ENCODE measurements at regions not wholly inside any gene's neighbourhood (a gene's known extent, or its start where the extent isn't known, plus 50 kb on each side); places are given as distances from the start of the nearest gene placed in this dataset.
"Not testable (repeated sequence)": the region's sequence is repeated elsewhere in the genome, so short reads cannot be mapped to it uniquely, and the experiment has no call there.

DNA sequence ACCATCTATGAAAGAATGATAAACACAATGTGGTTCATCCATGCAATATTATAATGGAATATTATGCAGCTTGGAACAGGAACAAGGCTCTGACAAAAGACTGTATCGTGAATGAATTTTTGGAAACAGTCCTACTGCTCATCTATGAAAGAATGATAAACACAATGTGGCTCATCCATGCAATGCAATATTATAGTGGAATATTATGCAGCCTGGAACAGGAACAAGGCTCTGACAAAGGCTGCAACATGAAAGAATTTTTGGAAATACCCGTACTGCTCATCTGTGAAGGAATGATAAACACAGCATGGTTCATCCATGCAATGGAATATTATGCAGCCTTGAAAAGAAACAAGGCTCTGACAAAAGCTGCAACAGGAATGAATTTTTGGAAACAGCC, 158.8 kb downstream of the CRLF2 start:
- DNase-seq = not testable (repeated sequence)

GRCh38 chrX:1053072-1053471, 159.4 kb downstream of the CRLF2 start:
- DNase-seq = no peak

GRCh38 chrX:1052021-1052420, 160.4 kb downstream of the CRLF2 start:
- DNase-seq = no peak

GRCh38 chrX:1051421-1051820, 161.0 kb downstream of the CRLF2 start:
- no peak for DNase-seq

- no peak for DNase-seq
Observed at GRCh38 chrX:1045680-1046314, 166.7 kb downstream of the CRLF2 start.

- DNase-seq = no peak
Observed at GRCh38 chrX:1041091-1041490, 171.4 kb downstream of the CRLF2 start.

- DNase-seq = not testable (repeated sequence)
Observed at GRCh38 chrX:1035931-1036330, 176.5 kb downstream of the CRLF2 start.

DNA sequence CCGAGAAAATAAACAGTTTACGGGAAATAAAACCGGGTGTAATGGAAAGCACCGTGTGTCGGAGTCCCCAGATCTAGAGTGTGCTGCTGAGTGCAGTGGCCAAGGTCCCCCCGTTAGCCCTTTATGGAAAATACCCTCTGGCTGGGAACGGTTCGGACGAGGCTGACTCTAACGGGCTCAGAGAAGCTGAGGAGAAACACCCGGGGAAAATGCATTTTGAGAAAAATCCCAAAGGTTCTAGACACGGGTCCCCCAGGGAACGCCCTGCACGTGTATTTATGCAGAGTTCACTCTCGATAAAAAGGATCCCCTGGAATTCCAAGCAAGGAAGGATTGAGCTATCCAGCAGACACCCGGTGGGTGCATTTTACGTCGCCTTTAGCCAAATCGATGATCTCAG, 177.2 kb downstream of the CRLF2 start:
- DNase-seq = no peak

GRCh38 chrX:1034717-1035116, 177.7 kb downstream of the CRLF2 start:
- no peak for DNase-seq

DNA sequence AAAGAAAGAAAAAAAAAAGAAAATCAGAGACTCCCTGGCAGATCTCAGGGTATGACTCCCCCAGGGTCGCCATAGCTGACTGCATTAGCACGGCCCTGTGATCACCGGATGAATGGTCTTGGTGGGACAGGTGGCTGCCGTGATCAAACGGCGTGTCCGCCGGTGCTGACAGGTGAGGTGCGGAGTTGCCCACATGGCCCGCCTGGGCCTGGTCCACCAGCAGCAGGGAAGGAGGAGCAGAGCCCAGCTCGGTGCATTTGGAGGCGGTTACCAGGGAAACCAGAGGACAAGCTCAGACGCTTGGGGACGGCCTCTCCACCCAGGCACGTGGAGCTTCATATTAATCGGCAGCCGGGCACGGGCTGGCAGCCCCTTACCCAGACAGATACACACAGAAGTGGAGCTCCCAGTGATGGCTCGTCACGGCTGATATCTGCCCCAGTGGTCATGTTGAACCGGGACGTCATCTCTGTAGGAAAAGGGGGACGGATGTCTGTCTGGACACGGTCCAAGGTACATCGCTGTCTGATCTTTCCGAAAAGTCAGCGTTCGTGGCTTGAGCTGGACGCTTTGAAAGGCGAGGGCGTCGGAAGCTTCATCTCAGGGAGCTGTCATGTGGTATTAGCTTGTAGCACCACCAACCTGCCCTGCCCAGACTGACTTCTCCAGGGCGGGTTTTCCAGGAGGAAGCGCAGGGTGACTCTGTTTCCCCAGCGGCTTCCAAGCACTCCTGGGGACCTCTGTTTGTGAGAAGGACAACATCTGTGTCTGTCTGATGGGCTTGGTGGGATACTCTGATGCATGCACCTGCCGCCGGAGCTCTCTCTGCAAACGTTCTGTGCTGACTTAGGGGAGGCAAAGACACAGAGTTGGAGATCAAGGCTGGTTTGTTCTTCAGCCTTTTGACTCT, 180.7 kb downstream of the CRLF2 start:
- DNase-seq = no peak

- DNase-seq = no peak
Observed at GRCh38 chrX:1029494-1029893, 183.0 kb downstream of the CRLF2 start.

DNA sequence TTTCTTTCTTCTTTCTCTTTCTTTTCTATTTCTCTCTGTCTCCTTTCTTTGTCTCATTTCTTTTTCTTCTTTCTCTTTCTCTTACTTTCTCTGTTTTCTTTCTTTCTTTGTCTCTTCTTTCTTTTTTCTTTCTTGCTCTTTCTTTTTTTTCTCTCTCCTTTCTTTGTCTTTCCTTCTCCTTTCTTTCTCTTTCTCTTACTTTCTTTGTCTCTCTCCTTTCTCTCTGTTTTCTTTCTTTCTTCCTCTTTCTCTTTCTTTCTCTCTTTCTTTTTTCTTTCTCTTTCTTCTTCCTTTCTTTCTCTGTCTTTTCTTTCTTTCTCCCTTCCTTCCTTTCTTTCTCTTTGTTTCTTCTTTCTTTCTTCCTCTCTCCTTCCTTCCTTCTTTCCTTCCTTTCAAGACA, 184.8 kb downstream of the CRLF2 start:
- DNase-seq = no peak

DNA sequence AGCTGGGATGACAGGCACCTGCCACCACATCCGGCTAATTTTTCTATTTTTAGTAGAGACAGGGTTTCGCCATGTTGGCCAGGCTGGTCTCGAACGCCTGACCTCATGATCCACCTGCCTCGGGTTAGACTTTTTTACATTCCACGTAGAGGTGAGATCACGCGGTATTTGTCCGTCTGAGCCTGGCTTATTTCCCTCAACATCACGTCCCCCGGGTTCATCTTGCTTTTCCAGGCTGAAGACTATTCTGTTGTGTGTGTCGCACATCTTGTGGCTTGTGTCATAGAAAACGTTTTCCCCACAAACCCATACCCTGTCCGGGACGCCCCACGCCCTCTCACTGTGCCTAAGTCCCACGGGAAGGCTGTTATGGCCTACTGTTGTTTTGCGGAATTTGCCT, 185.3 kb downstream of the CRLF2 start:
- DNase-seq = no peak

DNA sequence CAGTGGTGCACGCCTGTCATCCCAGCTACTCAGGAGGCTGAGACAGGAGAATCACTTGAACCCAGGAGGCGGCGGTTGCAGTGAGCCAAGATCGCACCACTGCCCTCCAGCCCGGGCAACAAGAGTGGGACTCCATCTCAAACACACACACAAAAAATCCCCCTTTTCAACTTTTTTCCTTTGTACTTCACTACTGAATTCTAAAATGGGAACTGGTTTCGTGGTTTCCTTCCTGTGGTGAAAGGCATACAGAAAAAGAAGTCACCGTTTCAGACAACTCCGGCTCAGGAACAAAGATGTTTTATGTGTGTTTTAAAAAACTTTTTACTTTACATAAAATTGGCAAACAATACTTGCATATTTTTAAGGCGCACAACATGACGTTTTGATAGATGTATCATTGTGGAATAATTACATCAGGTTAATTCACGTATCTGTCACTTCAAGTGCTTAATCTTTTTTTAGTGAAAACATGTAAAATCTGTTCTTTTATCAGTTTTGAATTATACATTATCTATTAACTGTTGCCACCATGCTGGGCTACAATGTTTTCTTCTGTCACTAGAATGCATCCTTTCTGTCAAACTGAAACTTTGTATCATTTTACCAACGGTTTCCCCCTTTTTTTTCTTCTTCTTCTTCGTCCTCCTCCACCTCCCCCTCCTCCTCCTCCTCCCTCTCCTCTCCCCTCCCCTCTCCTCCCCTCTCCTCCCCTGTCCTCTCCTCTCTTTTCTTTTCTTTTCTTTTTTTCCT, 186.0 kb downstream of the CRLF2 start:
- DNase-seq = no peak

DNA sequence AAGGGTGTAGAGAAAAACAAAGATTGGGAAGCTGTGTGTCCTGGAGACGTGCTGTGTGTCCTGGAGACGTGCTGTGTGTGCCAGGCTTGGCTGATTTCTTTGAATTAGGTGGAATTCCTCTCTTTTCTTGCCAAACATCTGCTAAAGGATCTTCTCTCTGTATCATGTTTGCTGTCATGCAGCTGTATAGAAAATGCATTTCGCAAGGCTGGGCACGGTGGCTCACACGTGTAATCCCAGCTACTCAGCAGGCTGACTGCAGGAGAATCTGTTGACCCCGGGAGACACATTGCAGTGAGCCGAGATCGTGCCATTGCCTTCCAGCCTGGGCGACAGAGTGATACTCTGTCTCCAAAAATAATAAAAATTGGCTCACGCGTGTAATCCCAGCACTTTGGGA, 187.0 kb downstream of the CRLF2 start:
- no peak for DNase-seq

GRCh38 chrX:1023676-1024075, 188.8 kb downstream of the CRLF2 start:
- DNase-seq = no peak

GRCh38 chrX:1021314-1021993, 191.0 kb downstream of the CRLF2 start:
- DNase-seq = not testable (repeated sequence)

DNA sequence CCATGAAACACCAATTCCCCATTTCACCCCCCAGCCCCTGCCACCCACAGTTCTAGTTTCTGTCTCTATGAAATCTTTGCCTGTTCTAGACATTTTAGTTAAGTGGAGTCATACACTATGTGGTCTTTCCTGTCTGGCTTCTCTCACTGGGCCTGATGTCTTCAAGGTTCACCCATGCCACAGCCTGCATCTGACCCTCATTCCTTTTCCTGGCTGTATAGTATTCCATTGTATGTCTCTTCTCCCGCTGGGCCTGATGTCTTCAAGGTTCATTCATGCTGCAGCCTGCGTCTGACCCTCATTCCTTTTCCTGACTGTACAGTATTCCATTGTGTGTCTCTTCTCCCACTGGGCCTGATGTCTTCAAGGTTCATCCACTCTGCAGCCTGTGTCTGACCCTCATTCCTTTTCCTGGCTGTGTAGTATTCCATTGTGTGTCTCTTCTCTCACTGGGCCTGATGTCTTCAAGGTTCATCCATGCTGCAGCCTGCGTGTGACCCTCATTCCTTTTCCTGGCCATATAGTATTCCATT, 191.7 kb downstream of the CRLF2 start:
- DNase-seq = no peak

DNA sequence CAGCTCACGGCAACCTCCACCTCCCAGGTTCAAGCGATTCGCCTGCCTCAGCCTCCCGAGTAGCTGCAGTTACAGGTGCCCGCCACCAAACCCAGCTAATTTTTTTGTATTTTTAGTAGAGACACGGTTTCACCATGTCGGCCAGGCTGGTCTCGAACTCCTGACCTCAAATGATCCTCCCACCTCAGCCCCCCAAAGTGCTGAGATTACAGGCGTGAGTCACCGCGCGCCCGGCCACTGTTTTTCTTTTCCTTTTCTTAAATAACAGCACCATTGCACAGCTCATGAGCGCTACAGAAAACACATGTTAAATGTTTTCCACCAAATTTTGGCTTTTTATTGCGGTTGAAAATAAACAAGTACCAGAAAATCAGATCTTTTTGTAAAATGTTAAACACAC, 195.5 kb downstream of the CRLF2 start:
- DNase-seq = not testable (repeated sequence)

- not testable (repeated sequence) for DNase-seq
Observed at GRCh38 chrX:1016281-1016680, 196.2 kb downstream of the CRLF2 start.

- no peak for DNase-seq
Observed at GRCh38 chrX:1012678-1013300, 199.7 kb downstream of the CRLF2 start.

- no peak for DNase-seq
Observed at GRCh38 chrX:1011691-1012283, 200.7 kb downstream of the CRLF2 start.
